AG09309 (cell line): ENCODE measurements at regions not wholly inside any gene's neighbourhood (a gene's known extent, or its start where the extent isn't known, plus 50 kb on each side); places are given as distances from the start of the nearest gene placed in this dataset.

Source experiments
- DNase-seq: peaks from one replicate; pipeline ENCODE4 v3.0.0-alpha.2; 2010; ENCODE audit warnings: low read depth
- H3K4me3 ChIP-seq: 2 replicates; pipeline ENCODE4 v1.5.1; 2011; ENCODE audit warnings: mild to moderate bottlenecking, low read depth, low read length, moderate library complexity; ENCODE audit not compliant: control insufficient read depth
- CTCF ChIP-seq: IDR thresholded peaks from 2 replicates; pipeline ENCODE4 v1.5.1; 2011; ENCODE audit warnings: mild to moderate bottlenecking, low read depth, low read length, inconsistent platforms; ENCODE audit not compliant: insufficient read depth, control insufficient read depth; ENCODE audit errors: missing control alignments

DNA sequence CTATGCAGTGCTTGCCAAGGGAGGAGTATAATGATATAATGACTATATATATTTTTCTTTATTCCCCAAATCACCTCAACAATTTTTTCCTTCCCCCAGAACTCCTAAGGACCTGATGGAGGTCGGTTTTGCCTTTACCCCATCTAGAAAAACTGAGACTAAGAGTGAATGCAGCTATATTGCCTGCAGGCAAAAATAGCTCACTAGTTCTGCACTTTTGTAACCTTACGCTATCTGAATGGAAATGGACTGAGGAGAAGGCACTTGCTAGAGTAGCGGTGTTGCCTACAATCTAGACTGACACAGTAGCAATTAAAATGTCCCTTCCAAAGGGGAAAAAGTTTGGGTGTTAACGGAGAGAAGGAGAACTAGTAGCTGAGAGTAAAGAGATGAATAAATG, 379.5 kb upstream of the SEMA6D start:
- no peak for TF ChIP-seq CTCF
- H3K4me3 ChIP-seq: no peak overlapping the region
- no peak for DNase-seq

- TF ChIP-seq CTCF: no peak
- no peak for DNase-seq
- H3K4me3 ChIP-seq: no peak overlapping the region
These were observed 378.5 kb upstream of the SEMA6D start for GRCh38 chr15:47338771-47339170.

GRCh38 chr15:47339800-47340570, 377.3 kb upstream of the SEMA6D start:
- DNase-seq: no peak
- H3K4me3 ChIP-seq: no peak overlapping the region
- no peak for TF ChIP-seq CTCF

- no peak for DNase-seq
- H3K4me3 ChIP-seq: no peak overlapping the region
- TF ChIP-seq CTCF: no peak
These were observed 376.8 kb upstream of the SEMA6D start for GRCh38 chr15:47340571-47340920.

- no peak overlapping the region for H3K4me3 ChIP-seq
- no peak for TF ChIP-seq CTCF
- no peak for DNase-seq
These were observed 368.1 kb upstream of the SEMA6D start for GRCh38 chr15:47349179-47349578.

DNA sequence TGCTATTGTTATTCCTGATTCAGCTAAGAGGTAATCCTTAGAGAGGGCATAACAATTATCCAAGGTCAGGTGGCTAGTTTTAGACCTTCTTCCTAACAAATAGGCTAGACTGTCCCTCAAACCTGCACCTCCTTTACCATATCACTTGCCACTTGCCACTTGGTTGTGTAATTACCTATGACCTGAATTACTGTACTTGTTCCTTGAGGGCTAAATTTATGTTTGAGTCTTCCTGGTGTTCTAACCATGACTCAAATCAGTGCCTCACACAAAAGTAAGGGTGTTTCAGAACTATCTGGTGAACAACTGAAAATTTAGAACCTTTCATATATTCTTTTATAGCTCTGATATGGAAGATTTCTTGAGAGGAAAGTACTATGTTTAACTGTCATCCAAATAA, 365.8 kb upstream of the SEMA6D start:
- TF ChIP-seq CTCF: no peak
- no peak for DNase-seq
- no peak overlapping the region for H3K4me3 ChIP-seq
